ENCODE measurements at regions not wholly inside any gene's neighbourhood (a gene's known extent, or its start where the extent isn't known, plus 50 kb on each side); places are given as distances from the start of the nearest gene placed in this dataset.

GRCh38 chr16:85980686-85981085, 81.7 kb downstream of the IRF8 start:
- Histone ChIP-seq H3K4me1 (ENCODE audit: control insufficient read depth, extremely low read depth, insufficient read depth, low read length) (no peaks in the 10 kb centered on the region), H4K20me1 (ENCODE audit: control insufficient read depth, extremely low read depth, insufficient read depth, low read length) (no peaks in the 10 kb centered on the region), H3K4me2 (ENCODE audit: control insufficient read depth, extremely low read depth, insufficient read depth, low read depth, low read length) (no peak overlapping the region), H3K27ac (ENCODE audit: control insufficient read depth, insufficient read depth, low read length) (no peak overlapping the region), H3K9ac (ENCODE audit: control insufficient read depth, extremely low read depth, insufficient read depth, low read length) (no peak overlapping the region), H3K4me3 (ENCODE audit: control insufficient read depth in 2 of 3, extremely low read depth in 1 of 3, insufficient read depth in 2 of 3, low read depth in 1 of 3, low read length in 3 of 3) (no peak overlapping the region), H3K27me3 (ENCODE audit: control insufficient read depth, extremely low read depth, insufficient read depth, low read length) (no peaks in the 10 kb centered on the region), H3K79me2 (ENCODE audit: control insufficient read depth, insufficient read depth, low read length) (no peaks in the 10 kb centered on the region), H2AFZ (ENCODE audit: control insufficient read depth, low read length) (no peak overlapping the region), H3K9me3 (ENCODE audit: control insufficient read depth, low read depth, low read length) (peaks cover 2% of the 10 kb centered on the region), H3K9me1 (ENCODE audit: control insufficient read depth, extremely low read depth, insufficient read depth, low read length) (no peaks in the 10 kb centered on the region), H3K36me3 (ENCODE audit: control insufficient read depth in 2 of 2, extremely low read depth in 1 of 2, insufficient read depth in 2 of 2, low read length in 2 of 2) (no peaks in the 10 kb centered on the region)
- FAIRE-seq = no peak
- TF ChIP-seq EZH2 (IDR thresholded peaks at IDR 0.05; ENCODE audit: low read length) = no peak
- TF ChIP-seq, protein P1, sequence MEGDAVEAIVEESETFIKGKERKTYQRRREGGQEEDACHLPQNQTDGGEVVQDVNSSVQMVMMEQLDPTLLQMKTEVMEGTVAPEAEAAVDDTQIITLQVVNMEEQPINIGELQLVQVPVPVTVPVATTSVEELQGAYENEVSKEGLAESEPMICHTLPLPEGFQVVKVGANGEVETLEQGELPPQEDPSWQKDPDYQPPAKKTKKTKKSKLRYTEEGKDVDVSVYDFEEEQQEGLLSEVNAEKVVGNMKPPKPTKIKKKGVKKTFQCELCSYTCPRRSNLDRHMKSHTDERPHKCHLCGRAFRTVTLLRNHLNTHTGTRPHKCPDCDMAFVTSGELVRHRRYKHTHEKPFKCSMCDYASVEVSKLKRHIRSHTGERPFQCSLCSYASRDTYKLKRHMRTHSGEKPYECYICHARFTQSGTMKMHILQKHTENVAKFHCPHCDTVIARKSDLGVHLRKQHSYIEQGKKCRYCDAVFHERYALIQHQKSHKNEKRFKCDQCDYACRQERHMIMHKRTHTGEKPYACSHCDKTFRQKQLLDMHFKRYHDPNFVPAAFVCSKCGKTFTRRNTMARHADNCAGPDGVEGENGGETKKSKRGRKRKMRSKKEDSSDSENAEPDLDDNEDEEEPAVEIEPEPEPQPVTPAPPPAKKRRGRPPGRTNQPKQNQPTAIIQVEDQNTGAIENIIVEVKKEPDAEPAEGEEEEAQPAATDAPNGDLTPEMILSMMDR (optimal IDR thresholded peaks at IDR 0.05 in 1 of 3, IDR thresholded peaks at IDR 0.05 in 1 of 3, conservative IDR thresholded peaks at IDR 0.05 in 1 of 3; ENCODE audit: extremely low read depth in 1 of 3, insufficient read depth in 2 of 3, low read length in 3 of 3) = no peak
- DNase-seq (ENCODE audit: low read depth, low spot score) = no peak
- dilution Hi-C loops (cut with MboI; ENCODE audit: extremely low pct_ligation_motif_present, low sequenced_read_pairs) = no loop called here

DNA sequence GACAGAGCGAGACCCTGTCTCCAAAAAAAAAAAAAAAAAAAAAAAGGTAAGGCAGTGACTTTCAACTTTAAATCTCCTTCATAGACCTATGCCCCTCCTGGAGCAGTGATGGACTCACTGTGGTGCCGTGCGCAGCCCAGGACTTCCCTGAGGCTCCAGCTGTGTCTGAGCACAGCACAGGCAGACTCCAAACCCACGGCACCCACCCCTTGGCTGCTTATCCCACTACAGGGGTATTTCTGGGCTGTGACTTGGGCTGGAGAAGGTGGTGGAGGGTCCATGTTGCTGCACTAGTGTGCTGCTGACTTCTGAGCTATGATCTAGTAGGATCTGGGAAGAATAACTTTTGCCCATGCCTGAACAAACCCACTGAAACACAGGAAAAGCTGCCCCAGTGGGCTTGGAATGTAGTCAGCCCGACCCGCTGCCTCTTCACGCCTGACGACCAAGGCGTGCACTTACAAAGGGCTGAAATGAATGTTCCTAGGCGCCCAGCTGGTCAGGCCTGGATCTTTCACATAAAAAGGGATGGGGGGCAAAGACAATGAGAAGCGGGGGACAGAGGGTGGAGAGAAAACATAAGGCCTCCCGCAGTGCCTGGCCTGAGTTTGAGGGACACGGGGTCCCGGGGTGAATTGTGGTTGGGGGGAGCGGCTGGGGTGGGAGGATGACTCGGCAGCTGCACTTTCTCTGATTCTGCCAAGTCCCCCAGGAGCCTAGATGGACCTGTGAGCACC, 83.0 kb downstream of the IRF8 start:
- Histone ChIP-seq H3K27ac (ENCODE audit: control insufficient read depth, insufficient read depth, low read length) (no peak overlapping the region), H3K4me1 (ENCODE audit: control insufficient read depth, extremely low read depth, insufficient read depth, low read length) (no peaks in the 10 kb centered on the region), H3K4me2 (ENCODE audit: control insufficient read depth, extremely low read depth, insufficient read depth, low read depth, low read length) (no peak overlapping the region), H3K4me3 (ENCODE audit: control insufficient read depth in 2 of 3, extremely low read depth in 1 of 3, insufficient read depth in 2 of 3, low read depth in 1 of 3, low read length in 3 of 3) (no peak overlapping the region), H4K20me1 (ENCODE audit: control insufficient read depth, extremely low read depth, insufficient read depth, low read length) (no peaks in the 10 kb centered on the region), H3K9me1 (ENCODE audit: control insufficient read depth, extremely low read depth, insufficient read depth, low read length) (no peaks in the 10 kb centered on the region), H3K36me3 (ENCODE audit: control insufficient read depth in 2 of 2, extremely low read depth in 1 of 2, insufficient read depth in 2 of 2, low read length in 2 of 2) (no peaks in the 10 kb centered on the region), H3K27me3 (ENCODE audit: control insufficient read depth, extremely low read depth, insufficient read depth, low read length) (no peaks in the 10 kb centered on the region), H3K9ac (ENCODE audit: control insufficient read depth, extremely low read depth, insufficient read depth, low read length) (no peak overlapping the region), H2AFZ (ENCODE audit: control insufficient read depth, low read length) (no peak overlapping the region), H3K9me3 (ENCODE audit: control insufficient read depth, low read depth, low read length) (peaks cover 2% of the 10 kb centered on the region), H3K79me2 (ENCODE audit: control insufficient read depth, insufficient read depth, low read length) (no peaks in the 10 kb centered on the region)
- FAIRE-seq (no peak), DNase-seq (ENCODE audit: low read depth, low spot score) (no peak)
- TF ChIP-seq EZH2 (IDR thresholded peaks at IDR 0.05; ENCODE audit: low read length) = no peak
- TF ChIP-seq, protein P1 (optimal IDR thresholded peaks at IDR 0.05 in 1 of 3, IDR thresholded peaks at IDR 0.05 in 1 of 3, conservative IDR thresholded peaks at IDR 0.05 in 1 of 3; ENCODE audit: extremely low read depth in 1 of 3, insufficient read depth in 2 of 3, low read length in 3 of 3) = no peak
- dilution Hi-C loops (cut with MboI; ENCODE audit: extremely low pct_ligation_motif_present, low sequenced_read_pairs) = no loop called here

Data from keratinocyte (primary cell).